Loucy (cell line): ENCODE measurements at regions not wholly inside any gene's neighbourhood (a gene's known extent, or its start where the extent isn't known, plus 50 kb on each side); places are given as distances from the start of the nearest gene placed in this dataset.

ENCODE experiments used
- CTCF ChIP-seq: fragments of 200-600 bp; sonication (generic); conservative IDR thresholded peaks from 2 replicates; pipeline ENCODE4 v1.5.1; 2014; ENCODE audit warnings: mild to moderate bottlenecking, antibody characterized with exemption, low read length
- EZH2phosphoT487 ChIP-seq: fragments of 200-600 bp; IDR thresholded peaks from 2 replicates; pipeline ENCODE4 v1.6.1; 2018; ENCODE audit warnings: antibody characterized with exemption, mild to moderate bottlenecking, moderate library complexity, borderline replicate concordance

GRCh38 chr3:115323380-115323779, 176.3 kb upstream of the ZBTB20 start:
- TF ChIP-seq CTCF (no peak), EZH2phosphoT487 (no peak)
